Esophagus mucosa (tissue), 1 donor: ENCODE measurements at regions not wholly inside any gene's neighbourhood (a gene's known extent, or its start where the extent isn't known, plus 50 kb on each side); places are given as distances from the start of the nearest gene placed in this dataset.
"Not testable (repeated sequence)": the region's sequence is repeated elsewhere in the genome, so short reads cannot be mapped to it uniquely, and the experiment has no call there.

Experiments used
- ATAC-seq: fragments of 200-7000 bp; cut with Tn5 transposase; one replicate; pipeline ENCODE4 v1.9.1; 2020
- donor health status: DM: yes; HTN: yes; CAD: no.

DNA sequence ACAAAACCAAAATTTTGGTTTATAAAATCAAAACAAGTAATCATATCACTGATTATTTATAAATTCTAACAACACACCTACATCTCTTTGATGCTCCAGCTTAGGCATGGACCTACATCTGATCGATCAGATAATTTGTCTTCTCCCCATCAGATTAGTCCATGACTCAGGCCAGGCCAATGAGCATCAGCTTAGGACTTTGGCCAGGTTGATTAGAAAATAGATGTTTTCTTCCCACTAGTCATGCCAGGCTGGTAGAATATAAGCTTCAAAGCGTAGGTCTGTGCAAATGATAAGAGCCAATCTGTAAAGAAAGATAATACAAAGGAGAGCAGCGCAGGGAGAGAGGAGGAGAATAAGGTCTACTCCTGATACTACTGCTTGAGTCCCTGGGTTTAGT, 1487.9 kb downstream of the FAM181B start:
- no peak for ATAC-seq

GRCh38 chr11:81241672-81242275, 1491.9 kb downstream of the FAM181B start:
- no peak for ATAC-seq

DNA sequence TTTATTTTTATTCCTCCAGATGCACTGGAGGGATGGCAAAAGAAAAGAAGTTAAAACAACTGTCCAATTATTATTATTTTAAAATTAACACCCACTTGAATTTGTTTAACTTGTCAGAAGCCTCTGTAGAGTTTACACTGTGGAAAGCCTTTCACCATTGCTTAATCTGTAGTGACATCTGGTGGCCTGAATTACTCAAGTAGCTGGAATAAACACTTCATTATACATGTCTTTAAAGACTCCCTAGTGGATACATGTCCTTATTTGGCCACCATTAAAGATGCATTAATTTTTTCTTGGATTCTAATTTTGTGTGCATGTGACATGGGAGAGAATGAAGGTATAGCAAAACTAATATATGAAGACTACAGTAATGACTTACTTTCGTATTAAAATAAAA, 1496.5 kb downstream of the FAM181B start:
- ATAC-seq = peak; percentile 76

DNA sequence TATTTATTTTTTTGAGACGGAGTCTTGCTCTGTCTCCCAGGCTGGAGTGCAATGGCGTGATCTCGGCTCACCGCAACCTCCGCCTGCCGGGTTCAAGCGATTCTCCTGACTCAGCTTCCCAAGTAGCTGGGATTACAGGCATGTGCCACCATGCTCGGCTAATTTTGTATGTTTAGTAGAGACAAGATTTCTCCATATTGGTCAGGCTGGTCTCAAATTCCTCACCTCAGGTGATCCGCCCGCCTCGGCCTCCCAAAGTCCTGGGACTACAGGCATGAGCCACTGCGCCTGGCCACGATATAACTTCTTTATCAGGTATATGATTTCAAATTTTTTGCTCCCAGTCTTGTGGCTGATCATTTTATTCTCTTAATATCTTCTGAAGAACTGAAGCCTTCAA, 1506.3 kb downstream of the FAM181B start:
- ATAC-seq = not testable (repeated sequence)

DNA sequence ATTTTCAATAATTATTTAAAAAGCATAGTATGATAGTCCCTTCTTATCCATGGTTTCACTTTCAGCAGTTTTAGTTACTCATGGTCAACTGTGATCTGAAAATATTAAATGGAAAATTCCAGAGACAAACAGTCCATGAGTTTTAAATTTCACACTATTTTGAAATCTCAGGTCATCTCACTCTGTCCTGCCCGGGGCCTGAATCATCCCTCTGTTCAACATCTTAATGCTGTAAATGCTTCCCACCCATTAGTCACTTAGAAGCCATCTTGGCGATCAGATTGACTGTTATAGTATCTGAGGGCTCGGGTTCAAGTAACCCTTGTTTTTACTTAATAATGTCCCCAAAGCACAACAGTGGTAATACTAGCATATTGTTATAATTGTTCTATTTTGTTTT, 1509.3 kb downstream of the FAM181B start:
- ATAC-seq = no peak

DNA sequence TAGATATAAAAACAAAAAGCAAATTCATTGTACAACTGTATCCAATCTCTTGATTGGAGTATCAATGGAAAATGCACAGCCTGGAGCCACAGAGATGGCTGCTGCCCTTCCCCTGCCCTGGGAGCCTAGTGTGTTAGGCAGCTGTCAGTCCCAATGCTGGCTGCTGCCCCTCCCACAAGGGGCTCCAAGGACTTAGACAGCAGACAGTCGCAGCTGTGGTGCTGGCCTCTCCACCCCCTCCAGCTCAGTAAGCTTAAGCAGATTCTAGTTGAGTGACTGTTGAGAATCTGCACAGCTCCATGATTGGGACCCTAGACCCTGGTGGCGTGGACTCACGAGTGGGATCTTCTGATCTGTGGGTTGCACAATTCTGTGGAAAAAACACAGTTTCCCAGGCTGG, 1511.2 kb downstream of the FAM181B start:
- no peak for ATAC-seq

DNA sequence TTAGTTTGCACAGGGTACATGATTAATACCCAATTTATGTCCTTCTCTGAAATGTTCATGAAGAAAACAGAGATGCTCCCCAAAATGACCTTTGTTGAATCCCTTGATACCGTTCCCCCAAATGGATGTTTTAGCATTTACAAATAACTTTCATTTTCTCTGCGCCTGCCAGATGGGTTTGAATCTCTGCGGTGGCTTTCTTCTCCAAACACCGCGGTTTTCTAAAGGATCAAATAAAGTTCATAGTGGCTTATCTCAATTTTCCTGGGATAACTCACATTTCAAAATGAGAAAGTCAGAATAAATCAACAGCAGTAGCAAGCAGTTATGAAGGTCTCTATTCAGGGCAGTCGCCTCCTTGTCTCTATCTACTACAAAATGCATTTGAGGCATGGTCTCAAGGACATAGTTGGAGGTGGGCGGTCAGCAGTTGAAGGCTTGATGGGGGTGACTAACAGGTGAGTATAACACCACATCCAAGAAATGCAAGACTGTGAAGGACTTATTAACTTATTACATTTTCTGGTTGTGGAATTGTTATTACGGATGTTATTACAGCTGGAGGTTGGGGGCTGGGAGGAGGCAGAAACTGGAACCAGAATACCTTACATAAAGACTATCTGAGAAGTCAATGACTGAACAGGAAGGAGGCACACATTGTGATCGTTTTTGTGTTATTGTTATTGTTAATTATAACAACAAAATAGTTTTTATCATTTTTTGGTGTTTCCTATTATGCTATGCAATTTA, 1513.3 kb downstream of the FAM181B start:
- ATAC-seq = no peak

- no peak for ATAC-seq
Measured at GRCh38 chr11:81219661-81220060, 1514.0 kb downstream of the FAM181B start.

- no peak for ATAC-seq
Measured at GRCh38 chr11:81218440-81218839, 1515.2 kb downstream of the FAM181B start.

GRCh38 chr11:81211050-81211449, 1522.6 kb downstream of the FAM181B start:
- ATAC-seq = peak; percentile 28

DNA sequence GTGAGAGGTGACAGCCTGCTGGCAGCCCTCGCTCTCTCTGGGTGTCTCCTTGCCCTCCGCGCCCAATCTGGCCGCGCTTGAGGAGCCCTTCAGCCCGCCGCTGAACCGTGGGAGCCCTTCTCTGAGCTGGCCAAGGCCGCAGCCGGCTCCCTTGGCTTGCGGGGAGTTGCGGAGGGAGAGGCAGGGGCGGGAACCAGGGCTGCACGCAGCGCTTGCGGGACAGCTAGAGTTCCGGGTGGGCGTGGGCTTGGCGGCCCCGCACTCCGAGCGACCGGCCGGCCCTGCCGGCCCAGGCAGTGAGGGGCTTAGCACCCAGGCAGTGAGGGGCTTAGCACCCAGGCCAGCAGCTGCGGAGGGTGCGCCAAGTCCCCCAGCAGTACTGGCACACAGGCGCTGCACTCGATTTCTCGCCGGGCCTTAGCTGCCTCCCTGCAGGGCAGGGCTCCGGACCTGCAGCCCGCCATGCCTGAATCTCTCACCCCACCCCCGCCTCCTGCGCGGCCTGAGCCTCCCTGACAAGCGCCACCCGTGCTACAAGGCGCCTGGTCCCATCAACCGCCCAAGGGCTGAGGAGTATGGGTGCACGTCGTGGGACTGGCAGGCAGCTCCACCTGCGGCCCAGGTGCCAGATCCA, 1526.1 kb downstream of the FAM181B start:
- ATAC-seq = no peak

GRCh38 chr11:81203876-81204275, 1529.8 kb downstream of the FAM181B start:
- ATAC-seq = no peak

DNA sequence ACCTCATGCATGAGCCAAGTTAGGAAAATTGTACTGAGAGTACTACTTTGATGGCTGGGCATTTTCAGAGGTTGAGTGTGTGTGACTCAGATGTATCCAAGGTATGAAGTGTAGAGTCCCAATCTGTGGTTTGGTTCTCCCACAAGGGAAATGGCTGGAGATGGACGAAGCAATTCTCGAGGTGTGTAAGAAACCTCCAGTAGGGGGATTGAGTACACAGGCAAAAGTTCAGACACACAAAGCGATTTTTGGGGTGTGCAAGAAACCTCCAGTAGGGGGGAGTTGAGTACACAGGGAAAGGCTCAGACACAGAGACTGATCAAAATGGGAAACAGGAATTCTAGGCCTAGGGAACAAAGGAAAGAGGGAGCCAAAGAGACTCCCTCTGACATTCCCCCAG, 1536.3 kb downstream of the FAM181B start:
- no peak for ATAC-seq

GRCh38 chr11:81192516-81192915, 1541.1 kb downstream of the FAM181B start:
- ATAC-seq = no peak

GRCh38 chr11:81190546-81190945, 1543.1 kb downstream of the FAM181B start:
- ATAC-seq = no peak

- not testable (repeated sequence) for ATAC-seq
Measured at GRCh38 chr11:81187033-81187432, 1546.6 kb downstream of the FAM181B start.

- peak; percentile 65 for ATAC-seq
Measured at GRCh38 chr11:81174646-81175330, 1558.9 kb downstream of the FAM181B start.

DNA sequence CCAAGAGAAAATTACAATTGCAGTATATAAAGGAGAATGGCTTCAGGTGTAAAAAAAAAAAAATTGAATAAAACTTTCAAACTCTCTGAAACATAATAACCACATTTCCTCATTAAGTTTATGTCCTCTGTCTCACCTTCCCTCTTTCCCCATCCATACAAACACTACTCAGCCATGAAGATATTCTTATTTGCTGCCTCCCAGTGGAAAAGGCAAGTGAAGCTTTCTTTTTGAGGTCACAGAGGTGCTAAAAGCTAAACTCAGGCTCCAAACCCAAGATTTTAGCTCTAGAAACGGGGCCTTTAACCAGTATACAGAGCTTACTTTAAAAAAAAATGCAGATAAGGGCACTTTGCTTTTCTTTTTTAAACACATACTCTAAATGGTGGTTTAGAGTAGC, 1568.5 kb downstream of the FAM181B start:
- no peak for ATAC-seq

- no peak for ATAC-seq
Measured at GRCh38 chr11:81159900-81160299, 1573.8 kb downstream of the FAM181B start.

DNA sequence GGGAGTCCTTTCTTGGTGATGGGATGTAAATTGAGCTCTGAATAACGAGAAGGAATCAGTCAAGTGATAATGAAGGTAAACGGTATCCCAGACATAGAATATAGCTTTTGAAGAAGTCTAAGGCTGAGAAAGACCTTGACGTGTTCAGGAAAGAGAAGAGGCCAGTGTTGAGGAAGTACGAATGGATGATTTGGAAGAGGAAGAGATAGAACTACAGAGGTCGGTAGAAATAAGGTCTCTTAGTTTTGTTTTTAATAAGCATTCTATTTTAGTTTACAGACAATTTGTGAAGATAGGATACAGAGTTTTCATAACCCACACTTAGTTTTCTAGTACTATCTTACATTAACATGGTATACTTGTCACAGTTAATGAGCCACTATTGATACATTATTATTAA, 1598.1 kb downstream of the FAM181B start:
- no peak for ATAC-seq

DNA sequence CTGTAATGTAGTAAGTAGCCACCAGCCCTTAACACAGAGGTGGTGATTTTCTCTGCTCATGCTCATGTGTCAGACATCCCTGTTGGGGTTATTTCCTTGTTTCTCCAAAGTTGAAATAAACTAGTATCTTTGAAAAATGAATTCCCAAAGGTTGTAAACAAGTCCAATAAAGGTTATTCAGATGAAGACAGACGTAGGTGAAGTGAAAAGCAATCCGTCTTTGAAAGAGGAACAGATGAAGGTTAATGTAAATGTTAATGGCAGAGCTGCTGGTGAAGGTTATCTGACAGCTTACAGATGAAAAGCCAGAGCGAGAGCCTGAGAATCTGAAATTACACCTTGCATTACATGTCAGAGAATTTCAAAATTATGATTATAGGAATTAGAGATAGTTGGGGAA, 1604.0 kb downstream of the FAM181B start:
- ATAC-seq = no peak

DNA sequence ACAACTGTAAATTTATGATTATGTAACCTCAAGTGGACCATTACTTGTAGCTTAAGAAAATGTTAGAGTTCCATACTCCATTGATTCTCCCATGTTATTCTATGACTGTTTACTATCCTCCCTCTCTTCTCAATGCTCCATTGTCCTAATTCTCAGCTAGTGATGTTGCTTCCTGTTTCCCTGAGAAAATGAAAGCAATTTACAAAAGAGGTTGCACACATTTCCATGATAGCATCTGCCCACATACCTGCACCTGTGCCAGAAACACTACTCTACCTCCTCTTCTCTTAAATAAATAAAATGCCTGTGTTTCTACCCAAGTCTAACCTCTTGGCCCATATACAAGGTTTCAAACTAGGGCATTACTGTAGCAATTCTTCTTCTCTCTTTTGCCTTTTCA, 1620.9 kb downstream of the FAM181B start:
- ATAC-seq = no peak

DNA sequence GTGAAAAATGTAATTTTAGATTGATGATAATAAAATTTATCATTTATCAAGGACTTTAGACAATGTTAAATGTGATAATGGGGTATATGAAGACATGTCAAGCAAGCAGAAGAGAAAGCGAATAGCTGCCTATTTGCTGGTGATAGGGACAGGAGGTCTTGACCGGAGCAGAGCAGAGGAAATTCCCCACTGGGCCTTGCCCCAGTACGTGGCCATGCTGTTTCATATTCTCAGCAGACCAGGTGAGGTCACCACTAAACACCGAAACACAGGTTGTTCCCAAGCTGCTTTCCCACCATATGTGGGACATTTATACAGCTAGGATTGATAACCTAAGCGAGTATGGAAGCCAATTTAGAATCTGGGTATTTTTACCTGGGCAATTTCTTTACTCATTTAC, 1629.6 kb downstream of the FAM181B start:
- ATAC-seq = no peak

DNA sequence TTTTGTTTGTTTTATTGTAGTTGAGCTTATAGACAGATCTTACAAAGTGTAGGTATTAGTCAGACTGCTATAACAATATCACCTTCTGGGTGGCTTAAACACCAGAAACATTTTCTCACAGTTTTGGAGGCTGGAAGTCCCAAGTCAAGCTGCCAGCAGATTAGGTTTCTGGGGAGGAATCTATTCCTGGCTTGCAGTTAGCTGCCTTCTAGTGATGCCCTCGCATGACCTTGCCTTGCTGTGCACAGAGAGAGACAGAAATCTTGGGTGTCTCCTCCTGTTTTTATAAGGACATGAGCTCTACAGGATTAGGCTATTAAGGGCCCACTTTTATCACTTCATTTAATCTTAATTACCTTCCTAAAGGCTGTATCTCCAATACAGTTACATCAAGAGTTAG, 1635.2 kb downstream of the FAM181B start:
- ATAC-seq = no peak
